ENCODE measurements at regions not wholly inside any gene's neighbourhood (a gene's known extent, or its start where the extent isn't known, plus 50 kb on each side); places are given as distances from the start of the nearest gene placed in this dataset.

GRCh38 chr2:8333177-8333831 lies 348.6 kb upstream of the ID2 start:
- no peak for TF ChIP-seq POLR2AphosphoS5 (IDR thresholded peaks at IDR 0.05; ENCODE audit: low read depth, low read length)
- TF ChIP-seq TAF1 (IDR thresholded peaks at IDR 0.05; ENCODE audit: low read depth, low read length) = no peak
- TF ChIP-seq POLR2A (IDR thresholded peaks at IDR 0.05; ENCODE audit: low read depth, low read length) = no peak

Measured in GM12891 (cell line).